Activated T-helper 1 cell treated with Interleukin-2 at 50 U/mL for 16 hours (primary cell): ENCODE measurements at regions not wholly inside any gene's neighbourhood (a gene's known extent, or its start where the extent isn't known, plus 50 kb on each side); places are given as distances from the start of the nearest gene placed in this dataset.

Experiments
- DNase-seq: peaks from one replicate; pipeline ENCODE4 v3.0.0-alpha.2; 2020; ENCODE audit warnings: low read depth

DNA sequence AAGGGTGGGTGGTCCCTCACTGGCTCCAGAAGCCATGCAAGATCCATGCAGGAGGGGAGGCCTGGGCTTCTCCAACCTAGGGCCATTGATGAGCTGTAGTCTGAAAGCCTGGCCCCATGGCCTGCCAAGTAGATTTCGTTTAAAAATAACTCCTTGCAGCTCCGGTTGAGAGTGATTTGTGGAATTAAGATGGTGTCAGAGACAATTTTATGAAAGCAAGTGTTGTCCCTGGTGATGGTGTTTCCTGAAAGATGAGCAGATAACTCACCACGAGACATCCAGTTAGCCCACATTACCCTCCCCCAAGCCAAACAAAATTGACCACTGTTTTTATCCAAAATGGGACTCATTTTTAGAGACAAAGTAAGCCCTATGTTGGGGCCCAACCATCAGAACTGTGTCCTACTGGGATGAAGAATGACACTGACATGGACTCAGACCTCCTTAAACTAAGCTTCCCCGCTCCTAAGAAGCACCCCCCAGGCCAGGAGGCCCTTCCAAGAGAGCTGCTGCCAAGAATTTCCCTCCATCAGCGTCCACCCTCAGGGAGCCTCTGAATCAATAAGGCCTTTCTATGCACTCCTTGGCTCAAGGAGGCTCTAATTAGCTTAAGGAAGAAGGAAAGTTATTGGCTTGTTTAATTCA lies 174.2 kb upstream of the NCAM1 start:
- no peak for DNase-seq

DNA sequence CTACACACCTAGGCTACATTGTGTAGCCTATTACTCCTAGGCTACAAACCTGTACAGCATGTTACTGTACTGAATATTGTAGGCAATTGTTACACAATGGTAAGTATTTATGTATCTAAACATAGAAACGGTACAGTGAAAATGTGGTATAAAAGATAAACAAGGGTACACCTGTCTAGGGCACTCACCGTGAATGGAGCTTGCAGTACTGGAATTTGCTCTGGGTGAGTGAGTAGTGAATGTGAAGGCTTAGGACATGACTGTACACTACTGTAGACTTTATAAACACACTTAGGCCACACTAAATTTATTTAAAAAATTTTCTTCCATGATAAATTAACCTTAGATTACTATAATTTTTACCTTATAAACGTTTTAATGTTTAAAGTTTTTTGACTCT lies 171.7 kb upstream of the NCAM1 start:
- DNase-seq = no peak

DNA sequence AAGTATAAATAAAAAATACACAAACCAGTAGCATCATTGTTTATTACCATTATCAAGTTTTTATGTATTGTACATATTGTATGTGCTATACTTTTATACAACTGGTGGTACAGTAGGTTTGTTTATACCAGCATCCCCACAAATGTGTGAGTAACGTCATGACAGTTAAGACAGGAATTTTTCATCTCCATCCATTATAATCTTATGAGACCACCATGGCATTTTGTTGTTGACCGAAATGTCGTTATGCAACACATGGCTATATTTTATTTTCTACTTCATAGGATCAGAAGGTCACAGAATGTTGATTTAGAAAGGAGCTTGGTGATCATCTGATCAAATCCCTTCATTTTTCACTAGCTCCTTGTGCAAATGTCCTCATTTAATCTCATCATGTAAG lies 170.9 kb upstream of the NCAM1 start:
- DNase-seq = no peak

- no peak for DNase-seq
These were observed 169.2 kb upstream of the NCAM1 start for GRCh38 chr11:112792070-112792469.

DNA sequence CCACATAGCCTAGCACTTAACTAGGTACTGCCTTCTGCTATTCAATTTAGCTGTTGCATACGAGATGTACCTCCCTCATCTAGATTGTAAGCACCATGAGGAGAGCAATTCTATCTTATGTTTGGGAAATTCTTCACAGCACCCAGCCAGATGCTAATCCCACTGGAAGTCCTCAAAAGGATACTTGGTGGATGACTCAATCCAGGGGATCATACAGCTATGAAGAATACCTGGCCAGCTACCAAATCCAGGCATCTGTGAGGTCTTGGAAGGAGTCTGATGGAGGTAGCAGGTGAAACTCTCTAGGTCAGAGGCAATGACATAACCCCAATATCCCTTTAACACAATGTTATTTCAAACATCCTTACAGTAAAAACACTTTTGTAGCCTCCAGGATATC lies 167.8 kb upstream of the NCAM1 start:
- no peak for DNase-seq

GRCh38 chr11:112794331-112794846 lies 166.8 kb upstream of the NCAM1 start:
- DNase-seq = no peak

DNA sequence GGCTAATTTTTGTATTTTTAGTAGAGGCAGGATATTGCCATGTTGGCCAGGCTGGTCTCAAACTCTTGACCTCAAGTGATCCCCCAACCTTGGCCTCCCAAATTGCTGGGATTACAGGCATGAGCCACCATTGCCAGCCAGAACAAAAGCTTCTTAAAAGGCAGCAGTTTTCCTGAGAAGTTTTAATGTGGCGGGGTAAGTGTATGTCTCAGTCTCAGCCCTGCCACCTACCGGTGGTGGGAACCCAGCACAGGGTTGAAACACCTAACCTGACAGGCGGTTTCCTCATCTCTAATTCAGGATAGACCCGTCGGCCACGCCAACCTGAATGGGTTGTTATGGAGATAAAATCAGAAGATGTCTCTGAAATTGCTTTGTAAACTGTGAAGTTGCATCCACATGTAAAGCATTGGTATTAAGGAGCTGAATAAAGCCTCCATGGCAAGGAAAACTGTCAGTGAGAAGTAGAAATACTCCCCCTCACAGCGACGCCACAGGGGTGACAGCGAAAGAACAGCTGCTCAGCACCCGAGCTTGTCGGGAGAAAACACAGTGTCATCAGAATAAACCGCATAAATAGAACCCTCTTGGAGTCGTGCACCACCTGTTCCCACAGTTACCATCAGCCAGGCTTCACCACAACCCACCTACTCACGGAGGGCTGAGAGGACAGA lies 165.9 kb upstream of the NCAM1 start:
- DNase-seq = no peak

GRCh38 chr11:112795911-112796649 lies 165.1 kb upstream of the NCAM1 start:
- no peak for DNase-seq

- DNase-seq = no peak
These were observed 164.1 kb upstream of the NCAM1 start for GRCh38 chr11:112797092-112797491.

- no peak for DNase-seq
These were observed 163.4 kb upstream of the NCAM1 start for GRCh38 chr11:112797648-112798293.

- DNase-seq = no peak
These were observed 160.0 kb upstream of the NCAM1 start for GRCh38 chr11:112801025-112801816.

DNA sequence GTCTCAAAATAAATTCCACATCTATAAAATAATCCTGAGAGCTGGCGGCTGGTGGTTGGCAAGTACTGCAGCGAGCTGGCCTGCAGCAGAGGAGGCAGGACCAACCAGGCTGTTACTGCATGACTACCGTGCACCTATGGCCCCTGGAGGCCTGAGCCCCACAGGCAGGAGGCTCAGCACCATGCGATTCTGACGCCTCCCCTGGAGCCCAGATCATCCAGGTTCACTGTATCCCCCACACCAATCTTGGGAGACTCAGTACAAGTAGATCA lies 159.5 kb upstream of the NCAM1 start:
- no peak for DNase-seq

- no peak for DNase-seq
These were observed 155.6 kb upstream of the NCAM1 start for GRCh38 chr11:112805658-112806057.

DNA sequence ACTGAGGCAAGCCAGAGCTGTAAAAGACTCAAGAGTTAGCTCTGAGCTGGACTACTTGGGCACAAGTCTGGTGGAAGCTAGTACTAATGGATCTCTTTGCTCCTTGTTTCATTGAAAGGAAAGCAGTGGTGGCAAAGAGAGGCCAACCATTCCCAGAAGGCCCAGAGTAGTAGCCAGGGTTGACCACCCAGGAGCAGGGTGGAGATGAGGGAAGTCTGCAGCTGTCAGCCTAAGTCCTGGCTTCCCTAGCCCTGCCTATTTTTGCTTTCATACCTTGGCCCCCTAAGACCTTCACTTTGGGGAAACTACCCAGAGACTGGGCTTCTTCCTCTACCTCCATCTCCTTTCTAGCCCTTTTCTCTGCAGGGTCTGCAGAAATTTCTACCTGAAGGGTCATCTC lies 155.0 kb upstream of the NCAM1 start:
- DNase-seq = no peak

DNA sequence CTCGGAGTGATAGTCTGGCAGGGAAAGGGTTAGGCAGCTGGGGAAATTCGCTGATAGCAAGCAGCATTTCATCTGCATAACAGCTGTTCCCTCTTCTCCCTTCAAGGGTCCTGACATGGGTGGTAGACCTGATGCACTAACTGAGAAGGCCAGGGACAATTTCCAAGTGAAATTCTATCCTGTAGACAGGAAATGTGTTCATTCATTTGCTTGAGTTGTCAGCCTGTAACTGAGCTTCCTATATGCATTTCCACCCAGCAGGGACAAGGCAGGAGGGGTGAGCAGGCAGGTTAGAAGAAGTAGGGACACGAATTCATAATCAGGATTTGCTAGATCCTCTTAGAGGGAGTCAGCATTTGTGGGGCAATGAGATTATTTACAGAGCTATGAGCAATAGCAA lies 154.3 kb upstream of the NCAM1 start:
- DNase-seq = no peak

DNA sequence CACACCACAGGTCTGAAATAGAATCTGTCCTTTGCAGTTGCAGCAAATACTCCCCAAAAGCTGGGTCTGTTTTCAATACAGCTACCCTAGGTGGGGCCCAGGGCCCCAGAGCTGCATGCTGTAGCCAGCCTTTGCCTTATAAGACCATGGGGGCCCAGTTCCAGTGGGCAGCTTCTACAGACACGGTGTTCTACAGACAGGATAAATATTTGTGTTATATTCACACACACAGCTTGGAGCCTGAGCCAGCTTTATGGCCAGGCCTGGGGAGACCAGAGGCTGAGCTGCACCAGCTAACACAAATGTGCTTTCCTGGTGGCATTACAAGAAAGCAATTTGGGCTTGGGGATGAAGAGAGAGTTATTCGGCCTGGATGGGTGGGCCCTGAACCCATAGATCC lies 151.8 kb upstream of the NCAM1 start:
- DNase-seq = no peak

GRCh38 chr11:112810951-112811350 lies 150.3 kb upstream of the NCAM1 start:
- no peak for DNase-seq

DNA sequence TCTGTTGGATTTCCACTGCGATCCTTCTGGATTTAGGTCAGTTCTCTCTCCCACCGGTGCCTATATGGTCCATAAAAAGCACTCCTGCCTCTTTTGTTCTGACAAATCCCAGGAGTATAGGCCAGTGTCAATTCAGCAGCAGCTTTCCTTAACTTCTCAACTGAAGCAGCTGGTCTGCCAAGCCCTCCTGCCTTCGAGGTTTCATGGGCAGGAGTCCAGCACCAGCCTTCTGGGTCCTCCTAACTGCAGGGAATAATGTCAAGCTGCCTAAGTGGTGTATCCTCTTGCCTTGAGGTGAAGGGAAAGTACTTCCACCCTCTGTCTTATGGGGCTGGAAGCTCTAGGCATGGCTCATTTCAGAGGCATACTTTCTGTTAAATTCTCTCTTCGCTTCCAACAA lies 149.4 kb upstream of the NCAM1 start:
- DNase-seq = no peak

GRCh38 chr11:112812729-112813128 lies 148.5 kb upstream of the NCAM1 start:
- no peak for DNase-seq

DNA sequence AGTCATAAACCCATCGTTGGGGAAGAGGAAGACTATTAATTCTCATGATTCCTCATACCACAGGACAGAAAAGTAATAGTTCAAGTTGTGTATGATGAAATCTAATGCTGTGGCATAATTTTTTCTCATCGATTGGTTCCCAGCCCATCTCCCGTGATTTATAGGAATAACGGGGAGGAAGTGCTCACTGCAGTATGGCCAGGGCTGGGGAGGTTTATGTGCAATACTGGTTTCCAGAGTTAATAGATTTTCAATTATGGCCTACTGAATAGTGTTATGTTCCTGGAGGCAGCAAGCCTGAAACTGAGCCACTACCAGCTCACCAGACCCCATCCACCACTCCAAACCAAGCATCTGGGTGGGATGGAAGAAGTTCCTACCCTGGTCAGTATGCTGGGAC lies 147.1 kb upstream of the NCAM1 start:
- no peak for DNase-seq

DNA sequence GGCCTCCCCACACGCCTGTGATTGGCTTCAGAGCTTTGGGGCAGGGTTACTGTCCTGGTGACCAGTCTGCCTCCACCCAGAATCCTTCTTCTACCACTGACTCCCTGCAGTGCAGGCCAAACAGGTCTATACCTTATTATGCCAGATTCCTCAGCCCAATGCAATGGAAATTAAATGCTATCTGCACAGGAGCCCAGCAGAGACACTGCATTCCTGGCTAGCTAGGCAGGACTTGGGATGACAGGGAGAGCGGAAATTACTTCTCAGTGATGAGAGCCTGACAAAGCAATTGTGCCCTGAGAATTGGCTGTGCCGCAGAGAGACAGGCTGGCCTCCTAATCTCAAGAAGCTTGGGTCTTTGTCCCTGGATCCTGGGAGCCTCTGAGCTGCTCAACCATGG lies 143.8 kb upstream of the NCAM1 start:
- DNase-seq = no peak
